MM.1S (cell line): ENCODE measurements at regions not wholly inside any gene's neighbourhood (a gene's known extent, or its start where the extent isn't known, plus 50 kb on each side); places are given as distances from the start of the nearest gene placed in this dataset.

Experiments
- DNase-seq: peaks from one replicate; pipeline ENCODE4 v3.0.0-alpha.2; 2015
- H2AFZ ChIP-seq: fragments of 300-600 bp; sonication (generic); 2 replicates; pipeline ENCODE4 v1.6.0; 2016; ENCODE audit warnings: antibody characterized with exemption, low read length
- H3F3A ChIP-seq: fragments of 300-600 bp; sonication (generic); 2 replicates; pipeline ENCODE4 v1.6.1; 2016; ENCODE audit warnings: mild to moderate bottlenecking, antibody characterized with exemption, low read length, moderate library complexity, mixed read lengths; ENCODE audit not compliant: insufficient read depth
- H3K27ac ChIP-seq: fragments of 300-600 bp; sonication (generic); 2 replicates; pipeline ENCODE4 v1.5.1; 2016; ENCODE audit warnings: mild to moderate bottlenecking, low read length
- H3K27me3 ChIP-seq: fragments of 300-600 bp; sonication (generic); replicated peaks from 2 replicates; pipeline ENCODE4 v1.6.0; 2016; ENCODE audit warnings: low read length; ENCODE audit not compliant: insufficient read depth
- H3K36me3 ChIP-seq: fragments of 300-600 bp; sonication (generic); replicated peaks from 2 replicates; pipeline ENCODE4 v1.6.1; 2016; ENCODE audit warnings: mild to moderate bottlenecking, low read length, mixed read lengths; ENCODE audit not compliant: insufficient read depth
- H3K4me1 ChIP-seq: fragments of 300-600 bp; sonication (generic); 2 replicates; pipeline ENCODE4 v1.6.1; 2016; ENCODE audit warnings: low read length, mixed read lengths
- H3K4me2 ChIP-seq: fragments of 300-600 bp; sonication (generic); 2 replicates; pipeline ENCODE4 v1.6.0; 2016; ENCODE audit warnings: low read depth, low read length
- H3K4me3 ChIP-seq: fragments of 300-600 bp; sonication (generic); 2 replicates; pipeline ENCODE4 v1.5.1; 2016; ENCODE audit warnings: low read length, mixed read lengths
- H3K79me2 ChIP-seq: fragments of 300-600 bp; sonication (generic); 2 replicates; pipeline ENCODE4 v1.6.1; 2016; ENCODE audit warnings: mixed run types, low read length, mixed read lengths
- H3K9ac ChIP-seq: fragments of 300-600 bp; sonication (generic); 2 replicates; pipeline ENCODE4 v1.6.1; 2016; ENCODE audit warnings: low read length, mixed read lengths
- H3K9me2 ChIP-seq: fragments of 300-600 bp; sonication (generic); replicated peaks from 2 replicates; pipeline ENCODE4 v1.6.1; 2016; ENCODE audit warnings: mild to moderate bottlenecking, low read length, mixed read lengths; ENCODE audit not compliant: insufficient read depth
- H3K9me3 ChIP-seq: fragments of 300-600 bp; sonication (generic); replicated peaks from 2 replicates; pipeline ENCODE4 v1.6.1; 2016; ENCODE audit warnings: mild to moderate bottlenecking, low read length, mixed read lengths; ENCODE audit not compliant: insufficient read depth
- H4K20me1 ChIP-seq: fragments of 300-600 bp; sonication (generic); 2 replicates; pipeline ENCODE4 v1.6.1; 2016; ENCODE audit warnings: mild to moderate bottlenecking, low read length, moderate library complexity, mixed read lengths; ENCODE audit not compliant: insufficient read depth
- CTCF ChIP-seq: fragments of 300-600 bp; sonication (generic); IDR thresholded peaks from 2 replicates; pipeline ENCODE4 v1.5.1; 2016; ENCODE audit warnings: antibody characterized with exemption, low read length, mixed read lengths
- EZH2 ChIP-seq: fragments of 300-600 bp; sonication (generic); optimal IDR thresholded peaks from 2 replicates; pipeline ENCODE3; 2017; ENCODE audit warnings: low read depth, mild to moderate bottlenecking, antibody characterized with exemption, low read length, mixed read lengths
- EZH2phosphoT487 ChIP-seq: fragments of 300-600 bp; sonication (generic); IDR thresholded peaks from 2 replicates; pipeline ENCODE4 v1.6.1; 2018; ENCODE audit warnings: antibody characterized with exemption, low read length

- Histone ChIP-seq H3K9ac (no peak overlapping the region), H3K9me2 (no peaks in the 10 kb centered on the region), H4K20me1 (no peaks in the 10 kb centered on the region), H3K4me1 (no peaks in the 10 kb centered on the region), H3F3A (no peaks in the 10 kb centered on the region), H2AFZ (no peak overlapping the region), H3K27ac (no peak overlapping the region), H3K4me2 (no peak overlapping the region), H3K36me3 (no peaks in the 10 kb centered on the region), H3K79me2 (no peaks in the 10 kb centered on the region), H3K27me3 (no peaks in the 10 kb centered on the region), H3K4me3 (no peak overlapping the region), H3K9me3 (no peaks in the 10 kb centered on the region)
- TF ChIP-seq EZH2phosphoT487, result no peak
- no peak for TF ChIP-seq EZH2
- no peak for TF ChIP-seq CTCF
- DNase-seq, result no peak
Observed at GRCh38 chr3:146921693-146922092, 316.5 kb upstream of the PLSCR5 start.

GRCh38 chr3:146914409-146914808 is 309.3 kb upstream of the PLSCR5 start:
- H3K4me1 ChIP-seq, result no peaks in the 10 kb centered on the region
- no peak overlapping the region for H3K4me2 ChIP-seq
- H2AFZ ChIP-seq, result no peak overlapping the region
- H3K4me3 ChIP-seq, result no peak overlapping the region
- no peaks in the 10 kb centered on the region for H3F3A ChIP-seq
- no peak for DNase-seq
- no peaks in the 10 kb centered on the region for H4K20me1 ChIP-seq
- H3K36me3 ChIP-seq, result no peaks in the 10 kb centered on the region
- H3K9me2 ChIP-seq, result no peaks in the 10 kb centered on the region
- no peaks in the 10 kb centered on the region for H3K27me3 ChIP-seq
- no peaks in the 10 kb centered on the region for H3K9me3 ChIP-seq
- H3K79me2 ChIP-seq, result no peaks in the 10 kb centered on the region
- H3K9ac ChIP-seq, result no peak overlapping the region
- H3K27ac ChIP-seq, result no peak overlapping the region
- TF ChIP-seq EZH2 (no peak), EZH2phosphoT487 (no peak), CTCF (no peak)

GRCh38 chr3:146912241-146913015 is 307.3 kb upstream of the PLSCR5 start:
- no peaks in the 10 kb centered on the region for H3F3A ChIP-seq
- H3K27ac ChIP-seq, result no peak overlapping the region
- H3K9ac ChIP-seq, result no peak overlapping the region
- no peaks in the 10 kb centered on the region for H4K20me1 ChIP-seq
- no peak overlapping the region for H3K4me2 ChIP-seq
- TF ChIP-seq EZH2, result no peak
- no peak for TF ChIP-seq EZH2phosphoT487
- TF ChIP-seq CTCF, result no peak
- no peaks in the 10 kb centered on the region for H3K27me3 ChIP-seq
- no peaks in the 10 kb centered on the region for H3K9me2 ChIP-seq
- no peak overlapping the region for H3K4me3 ChIP-seq
- no peaks in the 10 kb centered on the region for H3K36me3 ChIP-seq
- no peaks in the 10 kb centered on the region for H3K79me2 ChIP-seq
- H3K9me3 ChIP-seq, result no peaks in the 10 kb centered on the region
- no peaks in the 10 kb centered on the region for H3K4me1 ChIP-seq
- no peak overlapping the region for H2AFZ ChIP-seq
- no peak for DNase-seq
